ENCODE measurements at regions not wholly inside any gene's neighbourhood (a gene's known extent, or its start where the extent isn't known, plus 50 kb on each side); places are given as distances from the start of the nearest gene placed in this dataset.

GRCh38 chr2:217434180-217434975, 568.4 kb downstream of the TNS1 start (continued):
- no peak for TF ChIP-seq USF2 (IDR thresholded peaks at IDR 0.05; ENCODE audit: borderline replicate concordance, low read depth, low read length)
- no peak for TF ChIP-seq RXRA (IDR thresholded peaks at IDR 0.05; ENCODE audit: borderline replicate concordance, low read depth)
- TF ChIP-seq FOSL2 (IDR thresholded peaks at IDR 0.05; ENCODE audit: borderline replicate concordance, low read depth) = no peak
- 0 out of 2 replicates have a peak, but pooled peaks have one; percentile 24 for TF ChIP-seq RAD21 (IDR thresholded peaks at IDR 0.05; ENCODE audit: low read length)
- TF ChIP-seq SMC3 (IDR thresholded peaks at IDR 0.05; ENCODE audit: low read depth, low read length) = no peak
- TF ChIP-seq MAX (IDR thresholded peaks at IDR 0.05; ENCODE audit: low read depth) = no peak
- TF ChIP-seq USF1 (IDR thresholded peaks at IDR 0.05; ENCODE audit: borderline replicate concordance, low read depth) = no peak
- peak; percentile 75 for TF ChIP-seq PBX3 (IDR thresholded peaks at IDR 0.05)

- Histone ChIP-seq H3K27ac (ENCODE audit: low read depth in 2 of 2, low read length in 1 of 2) (peak overlapping the region in 1 of 2 experiments; percentile 95; a peak in 2 of 4 replicates), H3K9me3 (no peaks in the 10 kb centered on the region), H3K9me2 (no peaks in the 10 kb centered on the region), H3F3A (replicated peaks; ENCODE audit: insufficient read depth) (no peaks in the 10 kb centered on the region), H3K27me3 (ENCODE audit: insufficient read depth) (no peaks in the 10 kb centered on the region), H3K4me3 (ENCODE audit: low read depth in 2 of 2, low read length in 1 of 2) (no peak overlapping the region), H4K20me1 (ENCODE audit: insufficient read depth) (no peaks in the 10 kb centered on the region), H3K4me2 (no peak overlapping the region), H3K36me3 (replicated peaks in 1 of 2; ENCODE audit: control insufficient read depth in 1 of 2, insufficient read depth in 2 of 2, low read length in 1 of 2) (no peaks in the 10 kb centered on the region), H3K79me2 (ENCODE audit: insufficient read depth) (no peaks in the 10 kb centered on the region), H3K9ac (no peak overlapping the region), H2AFZ (ENCODE audit: low read depth) (no peak overlapping the region; the same call in 1 of the 2 replicates), H3K4me1 (ENCODE audit: control insufficient read depth in 1 of 2, insufficient read depth in 2 of 2, low read depth in 1 of 2, low read length in 1 of 2) (peaks cover 6 to 45% of the 10 kb centered on the region in 2 experiments; a peak in 3 of 4 replicates)
- ChIA-PET POLR2A (no interaction called here), CTCF (interaction anchor here (0.7 to 1.3 kb wide), 3 partner anchors 9 to 221 kb away, joined by 3 to 4 read pairs (median 4); no protein-coding TSS in a partner anchor)
- 93% methylated on average over 6 of the region's 6 CpGs for WGBS (ENCODE audit: low lambda C conversion rate)
- DNase-seq = no peak
- TF ChIP-seq TAF1 (IDR thresholded peaks at IDR 0.05; ENCODE audit: borderline replicate concordance, low read depth, low read length) = no peak
- TF ChIP-seq NRF1 (IDR thresholded peaks at IDR 0.05; ENCODE audit: low read depth, low read length) = no peak
- no peak for TF ChIP-seq CTCF (IDR thresholded peaks at IDR 0.05)
- no peak for TF ChIP-seq EP300 (IDR thresholded peaks at IDR 0.05; ENCODE audit: borderline replicate concordance in 1 of 2, low read depth in 1 of 2, low read length in 1 of 2)
- TF ChIP-seq FOXM1 (IDR thresholded peaks at IDR 0.05; ENCODE audit: low read depth) = no peak
- no peak for TF ChIP-seq NFIC (IDR thresholded peaks at IDR 0.05; ENCODE audit: borderline replicate concordance)
- no peak for TF ChIP-seq FOSL2 (IDR thresholded peaks at IDR 0.05; ENCODE audit: borderline replicate concordance, low read depth)
Observed at GRCh38 chr2:217433522-217433921, 569.3 kb downstream of the TNS1 start.
